H4 (cell line): ENCODE measurements at regions not wholly inside any gene's neighbourhood (a gene's known extent, or its start where the extent isn't known, plus 50 kb on each side); places are given as distances from the start of the nearest gene placed in this dataset.

Experiments
- DNase-seq: peaks from one replicate; pipeline ENCODE4 v3.0.0-alpha.2; 2015; ENCODE audit warnings: low spot score

- peak; percentile 9 for DNase-seq
These were observed 1763.3 kb upstream of the MIR17HG start for GRCh38 chr13:89584058-89584620.

- no peak for DNase-seq
These were observed 1744.8 kb upstream of the MIR17HG start for GRCh38 chr13:89602655-89603054.

GRCh38 chr13:89603187-89603586 lies 1744.3 kb upstream of the MIR17HG start:
- no peak for DNase-seq

- DNase-seq, result no peak
These were observed 1738.2 kb upstream of the MIR17HG start for GRCh38 chr13:89609318-89609717.

- DNase-seq, result no peak
These were observed 1737.2 kb upstream of the MIR17HG start for GRCh38 chr13:89610331-89610730.

GRCh38 chr13:89610881-89611280 lies 1736.6 kb upstream of the MIR17HG start:
- no peak for DNase-seq

GRCh38 chr13:89627996-89628395 lies 1719.5 kb upstream of the MIR17HG start:
- peak; percentile 6 for DNase-seq

GRCh38 chr13:89628567-89628966 lies 1718.9 kb upstream of the MIR17HG start:
- no peak for DNase-seq

- no peak for DNase-seq
These were observed 1697.3 kb upstream of the MIR17HG start for GRCh38 chr13:89650226-89650625.

GRCh38 chr13:89660752-89661151 lies 1686.7 kb upstream of the MIR17HG start:
- no peak for DNase-seq

GRCh38 chr13:89673789-89674311 lies 1673.6 kb upstream of the MIR17HG start:
- DNase-seq, result no peak

- DNase-seq, result no peak
These were observed 1668.9 kb upstream of the MIR17HG start for GRCh38 chr13:89678466-89679121.

- DNase-seq, result no peak
These were observed 1662.6 kb upstream of the MIR17HG start for GRCh38 chr13:89684896-89685295.

- no peak for DNase-seq
These were observed 1661.3 kb upstream of the MIR17HG start for GRCh38 chr13:89686171-89686570.

GRCh38 chr13:89687066-89687465 lies 1660.4 kb upstream of the MIR17HG start:
- no peak for DNase-seq

GRCh38 chr13:89688918-89689317 lies 1658.6 kb upstream of the MIR17HG start:
- no peak for DNase-seq

- DNase-seq, result no peak
These were observed 1653.0 kb upstream of the MIR17HG start for GRCh38 chr13:89694451-89694850.

- DNase-seq, result peak; percentile 23
These were observed 1651.9 kb upstream of the MIR17HG start for GRCh38 chr13:89695343-89696257.

- DNase-seq, result no peak
These were observed 1645.6 kb upstream of the MIR17HG start for GRCh38 chr13:89701913-89702312.

GRCh38 chr13:89704040-89704439 lies 1643.4 kb upstream of the MIR17HG start:
- no peak for DNase-seq

GRCh38 chr13:89708013-89708412 lies 1639.5 kb upstream of the MIR17HG start:
- no peak for DNase-seq

- DNase-seq, result no peak
These were observed 1626.3 kb upstream of the MIR17HG start for GRCh38 chr13:89721216-89721615.
